GM12801 (cell line): ENCODE measurements at regions not wholly inside any gene's neighbourhood (a gene's known extent, or its start where the extent isn't known, plus 50 kb on each side); places are given as distances from the start of the nearest gene placed in this dataset.

Experiments used
- TF ChIP-seq, protein P1 (sequence below): IDR thresholded peaks from one replicate; pipeline ENCODE4 v1.5.1; 2011; ENCODE audit warnings: control low read depth; ENCODE audit not compliant: insufficient read length; ENCODE audit errors: extremely low read depth

DNA sequence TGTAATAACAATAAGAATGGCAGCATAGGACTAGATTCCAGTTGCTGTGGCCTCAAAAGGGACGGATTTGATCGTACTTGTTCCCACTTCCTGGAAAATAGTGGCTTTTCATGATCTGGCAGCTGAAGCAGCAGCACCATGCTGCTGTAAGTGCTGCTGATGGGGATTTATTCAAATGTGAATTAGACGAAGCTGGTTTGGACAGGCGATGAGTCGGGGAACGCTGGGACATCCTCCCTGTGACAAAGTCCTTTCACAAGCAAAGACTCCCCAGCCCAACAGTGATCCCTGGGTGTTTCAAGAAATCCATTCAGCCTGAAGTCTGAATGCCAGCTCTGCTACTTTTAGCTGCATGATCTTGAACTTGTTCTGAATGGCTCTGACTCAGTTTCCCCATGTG is 88.6 kb upstream of the XYLT1 start:
- TF ChIP-seq, protein P1, sequence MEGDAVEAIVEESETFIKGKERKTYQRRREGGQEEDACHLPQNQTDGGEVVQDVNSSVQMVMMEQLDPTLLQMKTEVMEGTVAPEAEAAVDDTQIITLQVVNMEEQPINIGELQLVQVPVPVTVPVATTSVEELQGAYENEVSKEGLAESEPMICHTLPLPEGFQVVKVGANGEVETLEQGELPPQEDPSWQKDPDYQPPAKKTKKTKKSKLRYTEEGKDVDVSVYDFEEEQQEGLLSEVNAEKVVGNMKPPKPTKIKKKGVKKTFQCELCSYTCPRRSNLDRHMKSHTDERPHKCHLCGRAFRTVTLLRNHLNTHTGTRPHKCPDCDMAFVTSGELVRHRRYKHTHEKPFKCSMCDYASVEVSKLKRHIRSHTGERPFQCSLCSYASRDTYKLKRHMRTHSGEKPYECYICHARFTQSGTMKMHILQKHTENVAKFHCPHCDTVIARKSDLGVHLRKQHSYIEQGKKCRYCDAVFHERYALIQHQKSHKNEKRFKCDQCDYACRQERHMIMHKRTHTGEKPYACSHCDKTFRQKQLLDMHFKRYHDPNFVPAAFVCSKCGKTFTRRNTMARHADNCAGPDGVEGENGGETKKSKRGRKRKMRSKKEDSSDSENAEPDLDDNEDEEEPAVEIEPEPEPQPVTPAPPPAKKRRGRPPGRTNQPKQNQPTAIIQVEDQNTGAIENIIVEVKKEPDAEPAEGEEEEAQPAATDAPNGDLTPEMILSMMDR = no peak

DNA sequence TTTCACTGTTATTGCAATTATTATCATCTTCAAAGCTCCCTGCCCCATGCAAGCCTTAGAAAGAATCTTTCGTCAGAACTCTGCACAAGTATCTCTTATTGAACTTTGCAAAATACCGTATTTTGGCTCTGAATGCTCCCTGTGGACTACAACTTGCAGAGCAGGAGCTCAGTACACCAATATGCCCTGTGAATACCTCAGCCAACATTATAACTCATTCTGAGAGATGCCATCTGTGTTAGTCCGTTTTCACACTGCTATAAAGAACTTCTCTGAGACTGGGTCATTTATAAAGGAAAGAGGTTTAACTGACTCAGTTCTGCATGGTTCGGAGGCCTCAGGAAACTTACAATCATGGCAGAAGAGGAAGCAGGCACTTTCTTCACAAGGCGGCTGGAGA is 87.2 kb upstream of the XYLT1 start:
- TF ChIP-seq, protein P1 = no peak

DNA sequence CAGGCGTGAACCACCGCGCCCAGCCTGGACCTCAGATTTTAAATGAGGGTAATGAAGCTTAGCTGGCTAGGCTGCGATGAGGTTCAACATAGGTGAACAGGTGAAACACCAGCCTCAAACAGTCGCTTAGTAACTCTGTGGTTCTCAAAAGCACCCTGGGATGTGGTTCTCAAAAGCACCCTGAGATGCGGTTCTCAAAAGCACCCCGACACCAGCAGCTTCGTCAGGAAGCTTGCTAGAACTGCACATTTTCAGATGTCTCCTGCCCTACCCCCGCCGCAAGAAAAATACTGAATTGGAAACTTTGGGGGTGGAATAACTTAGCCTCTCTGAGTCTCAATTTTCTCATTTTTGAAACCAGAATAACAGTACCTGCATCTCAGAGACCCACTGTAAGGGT is 86.7 kb upstream of the XYLT1 start:
- TF ChIP-seq, protein P1 = no peak

DNA sequence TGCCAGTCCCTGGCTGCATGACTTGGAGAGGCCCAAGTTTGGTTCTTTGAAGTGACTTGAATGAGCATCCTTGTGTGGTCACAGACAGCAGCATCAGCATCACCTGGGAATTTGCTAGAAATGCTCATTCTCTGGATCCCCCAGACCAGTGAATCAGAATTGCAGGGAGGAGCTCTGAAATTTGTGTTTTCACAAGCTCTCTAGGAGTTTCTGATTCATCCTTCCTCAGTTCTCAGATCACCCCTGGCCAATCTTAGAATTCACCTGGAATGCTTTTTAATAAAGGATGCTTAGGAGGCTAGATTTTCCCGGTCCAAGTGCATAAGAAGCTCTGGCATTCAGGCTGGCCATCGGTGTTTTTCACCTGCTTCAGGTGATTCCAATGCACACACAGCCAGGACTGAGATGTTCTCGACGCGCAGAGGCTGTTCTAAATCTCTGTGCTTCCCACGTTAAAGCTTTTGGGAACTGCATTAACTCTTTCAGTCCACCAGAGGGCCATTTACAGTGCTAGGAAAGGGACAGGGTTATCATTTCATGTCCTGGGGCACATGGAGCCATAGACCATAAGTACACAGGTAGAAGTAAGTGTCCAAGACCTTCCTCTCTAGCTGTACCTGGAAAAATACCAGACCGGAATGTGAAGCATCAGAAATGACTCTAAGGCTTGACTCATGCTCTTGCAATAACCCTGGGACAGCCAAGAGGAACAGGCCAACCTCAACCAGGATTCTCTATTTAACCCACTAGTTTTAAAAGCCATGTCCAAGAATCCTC is 85.7 kb upstream of the XYLT1 start:
- TF ChIP-seq, protein P1 = no peak

DNA sequence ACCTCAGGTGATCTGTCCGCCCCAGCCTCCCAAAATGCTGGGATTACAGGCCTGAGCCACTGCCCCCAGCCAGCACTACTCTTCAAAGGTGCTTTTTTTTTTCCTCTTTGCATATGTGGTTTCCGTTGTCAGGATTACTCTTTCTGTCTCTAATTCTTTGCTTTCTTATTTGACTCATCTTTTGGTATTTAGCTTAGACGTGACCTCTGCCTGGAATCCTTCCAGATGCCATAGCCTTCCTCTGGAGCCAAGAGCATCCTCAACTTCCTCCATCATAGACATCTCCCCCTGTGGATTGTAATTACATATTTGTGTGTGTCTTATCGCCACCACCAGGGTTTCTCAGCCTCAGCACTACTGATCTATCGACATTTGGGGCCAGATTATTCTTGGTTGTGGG is 84.4 kb upstream of the XYLT1 start:
- TF ChIP-seq, protein P1 = no peak

DNA sequence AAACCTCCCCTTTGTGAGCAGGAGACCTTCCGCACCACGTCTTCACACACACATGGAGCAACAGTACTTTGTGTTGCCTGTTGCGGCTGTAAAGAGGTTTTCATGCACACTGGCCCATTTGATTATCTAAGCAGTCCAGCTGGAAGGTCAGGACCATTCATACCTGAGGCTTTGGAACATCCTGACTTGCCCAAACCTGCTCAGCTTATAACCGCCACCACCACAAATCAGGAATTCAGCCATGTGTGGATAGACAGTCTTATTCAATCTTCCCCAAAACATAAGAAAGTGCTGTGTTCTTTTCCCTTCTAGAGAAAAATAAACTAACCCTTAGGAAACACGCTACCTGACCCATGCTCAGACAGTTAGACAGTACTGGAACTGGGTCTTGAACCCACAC is 81.6 kb upstream of the XYLT1 start:
- TF ChIP-seq, protein P1 = no peak

DNA sequence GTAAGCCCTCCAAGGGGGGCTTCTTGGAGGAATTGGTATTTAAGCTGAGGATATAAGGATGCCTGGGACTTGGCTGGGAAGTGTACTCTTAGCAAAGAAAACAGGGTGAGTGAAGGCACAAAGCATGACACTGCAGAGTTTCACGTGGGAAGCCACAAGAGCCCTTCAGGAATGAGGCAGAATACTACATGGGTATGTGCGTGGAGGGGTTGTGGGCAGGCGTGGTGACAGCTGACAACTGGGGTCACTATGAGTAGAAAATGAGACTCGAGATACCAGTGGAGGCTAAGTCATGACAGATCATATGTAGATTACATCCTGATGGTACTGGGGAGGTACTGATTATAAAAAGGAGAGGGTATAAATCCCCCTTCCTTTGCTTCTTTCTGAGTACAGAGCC is 78.1 kb upstream of the XYLT1 start:
- TF ChIP-seq, protein P1 = no peak

DNA sequence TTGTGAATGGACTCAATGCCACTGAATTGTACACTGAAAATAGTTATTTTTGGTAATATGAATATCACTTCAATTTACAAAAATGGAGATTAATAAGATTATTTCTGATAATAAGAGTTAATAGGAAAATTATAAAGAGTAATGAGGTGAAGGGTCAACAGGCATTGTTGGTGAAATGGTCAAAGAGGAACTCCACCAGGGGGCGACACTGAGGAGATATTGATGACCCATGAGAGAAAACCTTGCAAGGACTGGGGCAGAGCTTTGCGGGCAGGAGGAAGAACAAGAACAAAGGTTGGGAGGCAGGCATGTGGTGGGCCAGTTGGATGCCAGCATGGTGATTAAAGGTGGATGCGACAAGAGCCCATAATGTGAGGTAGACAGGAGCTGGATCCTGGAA is 74.0 kb upstream of the XYLT1 start:
- TF ChIP-seq, protein P1 = no peak
